ENCODE measurements at regions not wholly inside any gene's neighbourhood (a gene's known extent, or its start where the extent isn't known, plus 50 kb on each side); places are given as distances from the start of the nearest gene placed in this dataset.

DNA sequence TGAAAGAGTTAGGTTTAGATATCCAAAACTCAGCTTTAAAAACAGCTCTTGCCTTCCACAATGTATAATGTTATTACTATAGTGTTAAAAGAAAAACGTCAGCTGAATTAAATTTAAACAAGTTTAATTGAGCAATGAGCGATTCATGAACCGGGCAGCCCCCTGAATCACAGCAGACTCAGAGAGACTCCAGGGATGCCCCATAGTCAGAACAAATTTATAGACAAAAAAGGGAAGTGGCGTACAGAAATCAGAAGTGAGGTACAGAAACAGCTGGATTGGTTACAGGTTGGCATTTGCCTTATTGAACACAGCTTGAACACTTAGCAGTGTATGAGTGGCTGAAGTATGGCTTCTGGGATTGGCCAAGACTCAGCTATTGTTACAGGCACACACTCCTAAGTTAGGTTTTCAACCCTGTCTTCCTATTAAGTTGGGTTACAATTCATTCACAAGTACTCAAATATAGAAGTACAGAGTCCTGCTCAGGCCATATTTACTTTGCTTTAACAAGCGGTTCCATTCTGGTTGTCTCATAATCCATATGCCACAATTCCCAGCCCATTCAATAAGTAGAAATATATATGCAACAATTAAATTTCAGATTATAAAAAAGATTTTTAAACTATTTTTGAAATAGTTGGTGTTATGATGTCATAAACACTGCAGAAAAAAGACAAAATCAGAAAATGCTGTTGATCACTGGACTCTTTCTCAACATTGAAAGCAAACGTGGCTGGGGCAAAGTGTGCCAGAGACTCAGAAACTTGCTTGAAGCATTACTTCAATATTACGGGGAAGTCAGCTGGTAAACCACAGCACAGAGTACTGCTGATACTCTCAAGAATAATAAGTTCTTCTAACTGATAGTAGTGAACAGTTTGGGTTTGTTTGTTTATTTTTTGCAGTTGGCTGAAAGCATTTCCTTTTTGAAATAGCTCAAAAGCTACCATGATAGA, 459.7 kb downstream of the RAB28 start:
- no peak for DNase-seq

GRCh38 chr4:13007802-13008470, 476.2 kb downstream of the RAB28 start:
- no peak for DNase-seq

GRCh38 chr4:12993923-12994322, 490.2 kb downstream of the RAB28 start:
- DNase-seq, result no peak

DNA sequence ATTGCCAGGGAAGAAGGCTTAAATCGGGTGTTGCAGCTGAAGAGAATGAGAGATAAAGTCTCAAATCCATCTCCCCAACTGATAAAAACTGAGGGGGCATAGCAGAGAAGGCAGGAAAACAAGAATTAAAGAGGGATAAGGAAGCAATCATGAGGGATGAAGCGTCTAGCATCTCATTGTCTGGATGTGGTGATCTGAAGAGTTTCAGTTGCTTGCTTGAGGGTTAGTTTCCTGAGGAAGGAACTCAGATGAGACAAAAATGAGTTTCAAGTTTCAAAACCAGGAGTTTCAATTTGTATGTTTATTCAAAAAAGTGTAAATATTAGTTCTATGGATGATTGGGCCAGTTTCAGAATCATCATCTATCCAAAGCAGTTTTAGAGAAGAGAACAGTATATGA, 496.9 kb downstream of the RAB28 start:
- no peak for DNase-seq

- no peak for DNase-seq
Measured at GRCh38 chr4:12979797-12980196, 504.3 kb downstream of the RAB28 start.

- no peak for DNase-seq
Measured at GRCh38 chr4:12978310-12978709, 505.8 kb downstream of the RAB28 start.

GRCh38 chr4:12975511-12975910, 508.6 kb downstream of the RAB28 start:
- no peak for DNase-seq

- no peak for DNase-seq
Measured at GRCh38 chr4:12973522-12973921, 510.6 kb downstream of the RAB28 start.

- DNase-seq, result no peak
Measured at GRCh38 chr4:12968345-12968744, 515.8 kb downstream of the RAB28 start.

DNA sequence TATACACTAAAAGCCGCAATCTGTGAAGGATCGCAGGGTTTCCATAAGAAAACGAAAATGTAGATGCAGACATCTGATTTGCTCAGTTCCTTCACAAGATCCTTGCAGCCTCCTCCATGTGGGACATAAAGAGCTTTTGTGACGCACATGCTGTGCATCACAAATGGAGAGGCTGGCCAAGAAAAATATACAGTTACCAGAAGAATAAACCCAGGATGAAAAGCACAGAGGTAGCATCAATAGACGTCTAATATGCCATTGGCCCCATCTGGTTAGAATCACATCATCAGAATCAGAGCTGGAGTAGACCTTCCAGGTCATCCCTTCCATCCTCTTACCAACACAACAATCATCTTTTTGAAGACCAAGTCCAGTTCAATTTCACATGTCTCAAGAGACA, 517.4 kb downstream of the RAB28 start:
- DNase-seq, result no peak

DNA sequence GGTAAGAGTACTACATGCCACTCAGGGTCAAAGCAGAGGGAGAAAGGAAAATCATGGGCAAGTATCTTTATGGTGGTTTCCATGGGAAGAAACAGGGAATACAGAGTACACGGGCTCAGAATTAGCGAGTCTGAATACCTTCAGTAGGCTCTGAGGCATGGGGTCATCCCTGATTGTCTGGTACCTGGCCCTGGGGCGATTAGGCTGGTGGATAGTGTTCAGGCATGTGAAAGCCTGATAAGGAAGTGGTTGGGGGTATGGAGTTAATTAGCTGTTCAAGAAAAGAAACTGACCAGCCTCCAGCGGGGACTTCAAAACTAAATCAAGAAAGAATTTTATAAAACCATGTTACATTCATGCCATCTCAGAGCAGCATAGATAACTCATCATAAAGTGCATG, 518.8 kb downstream of the RAB28 start:
- no peak for DNase-seq

DNA sequence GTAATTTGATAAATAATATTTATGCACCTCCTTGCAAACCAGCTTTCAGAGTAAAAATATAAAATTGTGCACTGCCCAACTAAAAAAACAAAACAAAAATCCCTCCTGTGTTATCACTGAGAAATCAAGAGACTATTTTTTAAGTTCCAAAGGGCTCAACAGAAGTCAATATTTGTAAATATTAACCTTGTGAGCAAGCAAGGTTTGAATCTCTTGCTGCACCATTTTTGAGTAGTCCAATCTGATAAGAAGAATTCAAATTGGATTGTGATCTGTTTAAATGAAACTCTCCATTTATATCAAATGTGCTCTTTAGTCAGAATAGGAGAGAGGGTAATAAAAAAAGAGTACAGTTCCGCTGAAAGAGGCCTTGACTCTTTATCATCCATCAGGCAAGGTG, 520.2 kb downstream of the RAB28 start:
- DNase-seq, result no peak

DNA sequence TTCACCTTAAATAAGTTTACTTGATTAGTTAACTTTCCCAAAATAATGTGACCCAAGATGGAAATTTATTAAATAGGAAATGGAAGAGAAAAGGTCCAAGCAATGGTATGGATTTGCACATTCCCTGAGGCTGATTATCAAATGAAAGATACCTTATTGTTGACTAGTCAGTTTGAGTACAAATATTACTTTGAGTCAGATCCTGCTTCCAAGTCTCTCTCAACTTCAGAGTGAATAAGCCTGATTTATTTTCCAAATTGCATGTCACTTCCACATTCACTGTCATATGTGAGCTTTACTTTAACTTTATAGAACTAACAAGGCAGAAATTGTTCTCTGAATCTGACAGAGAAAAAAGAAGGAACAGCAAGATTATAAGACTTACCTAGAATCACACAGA, 520.8 kb downstream of the RAB28 start:
- DNase-seq, result no peak

GRCh38 chr4:12961713-12962112, 522.4 kb downstream of the RAB28 start:
- DNase-seq, result no peak

DNA sequence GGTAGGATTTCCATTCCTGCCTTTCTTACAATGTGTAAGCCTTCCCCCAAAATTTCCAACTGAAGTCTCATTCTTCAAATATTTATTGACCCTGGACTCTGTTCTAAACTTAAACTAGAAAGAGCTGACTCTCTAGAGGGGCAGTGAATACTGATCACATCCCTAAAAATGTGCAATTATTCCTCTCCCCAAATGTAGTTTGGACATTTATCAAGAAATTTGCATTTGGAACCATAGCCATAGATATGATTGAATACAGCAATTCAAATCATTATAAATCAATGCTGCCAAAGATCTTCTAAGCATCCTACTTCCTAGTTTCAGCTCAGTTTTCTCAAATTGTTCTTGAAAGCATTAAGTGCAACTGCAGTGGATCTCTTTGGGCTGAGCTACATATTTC, 525.7 kb downstream of the RAB28 start:
- no peak for DNase-seq

- no peak for DNase-seq
Measured at GRCh38 chr4:12957108-12957507, 527.0 kb downstream of the RAB28 start.

- DNase-seq, result no peak
Measured at GRCh38 chr4:12956026-12956425, 528.1 kb downstream of the RAB28 start.

DNA sequence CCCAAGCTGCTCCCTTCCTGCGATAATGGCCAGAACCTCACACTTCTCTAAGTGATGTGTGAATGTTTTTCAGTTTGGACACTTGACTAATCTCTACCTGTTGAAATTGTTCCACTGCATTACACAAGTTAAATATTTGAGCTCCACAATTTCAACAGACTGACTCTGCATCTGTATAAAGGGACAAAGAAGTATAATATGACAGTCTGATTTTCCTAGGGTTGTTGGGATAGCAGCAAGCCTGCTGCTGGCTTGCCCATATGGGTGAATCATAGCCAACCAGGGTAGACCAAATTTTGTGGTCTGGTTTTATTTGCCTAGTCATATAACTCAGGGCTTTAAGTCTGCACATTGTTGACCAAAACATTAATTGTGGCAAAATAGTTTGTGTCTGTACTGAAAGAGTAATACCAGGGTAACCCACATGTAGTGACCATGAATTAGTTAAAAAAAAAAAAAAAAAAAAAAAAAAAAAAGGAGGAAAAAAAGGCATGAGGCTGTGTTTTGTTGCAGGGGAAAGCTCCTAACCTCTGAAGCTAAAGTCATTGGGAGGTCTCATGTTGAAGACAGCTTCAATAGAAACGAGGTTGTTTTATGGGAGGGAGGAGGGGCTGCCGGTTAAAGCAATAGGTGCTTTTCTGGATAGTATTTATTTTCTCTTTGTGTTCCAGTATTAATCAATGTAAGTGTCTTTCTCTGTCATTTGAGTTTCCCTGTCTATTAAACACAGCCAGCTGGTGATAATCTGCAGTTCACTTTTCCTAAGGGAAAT, 534.2 kb downstream of the RAB28 start:
- DNase-seq, result no peak

DNA sequence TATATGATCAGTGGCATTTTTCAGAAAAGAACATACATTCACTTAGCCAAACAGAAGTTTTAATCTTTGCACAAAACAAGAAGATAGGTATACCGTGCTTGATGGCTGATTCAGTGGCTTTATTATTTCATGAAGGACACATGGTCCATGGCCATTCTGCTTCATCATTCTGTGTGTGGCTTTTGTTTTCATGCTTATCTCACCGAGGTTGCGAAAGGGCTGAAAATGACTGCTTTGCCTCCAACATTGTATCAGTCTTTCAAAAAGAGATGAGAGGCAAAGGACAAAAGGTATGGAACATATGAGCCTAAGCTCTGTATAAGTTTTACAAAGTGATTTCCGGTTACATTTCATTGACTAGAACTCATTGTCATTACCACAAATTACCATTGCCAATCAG, 541.1 kb downstream of the RAB28 start:
- DNase-seq, result no peak

DNA sequence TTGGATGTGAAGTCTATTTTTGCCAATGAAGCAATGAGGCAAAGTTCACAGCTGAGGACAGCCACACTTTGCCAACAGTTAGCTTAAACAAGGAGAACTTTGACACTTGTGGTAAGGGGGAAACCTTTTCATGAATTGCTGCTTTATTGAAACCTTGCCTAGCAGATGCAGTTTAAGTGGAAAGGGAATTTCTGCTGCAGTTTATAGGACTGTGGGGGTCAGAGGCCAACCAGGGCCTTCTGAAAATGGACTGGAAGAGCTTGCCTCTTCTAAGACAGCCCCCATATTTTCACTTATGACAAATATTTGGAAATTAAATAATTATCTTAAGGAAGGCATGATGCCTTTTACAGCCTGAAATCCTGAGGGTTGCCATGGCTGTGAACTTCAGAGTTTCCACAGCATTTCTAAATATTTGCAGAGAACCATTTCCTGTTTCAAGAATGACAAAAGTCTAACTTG, 550.3 kb downstream of the RAB28 start:
- DNase-seq, result no peak

GRCh38 chr4:12932203-12932788, 551.8 kb downstream of the RAB28 start:
- no peak for DNase-seq

GRCh38 chr4:12929784-12930183, 554.4 kb downstream of the RAB28 start:
- DNase-seq, result no peak

DNA sequence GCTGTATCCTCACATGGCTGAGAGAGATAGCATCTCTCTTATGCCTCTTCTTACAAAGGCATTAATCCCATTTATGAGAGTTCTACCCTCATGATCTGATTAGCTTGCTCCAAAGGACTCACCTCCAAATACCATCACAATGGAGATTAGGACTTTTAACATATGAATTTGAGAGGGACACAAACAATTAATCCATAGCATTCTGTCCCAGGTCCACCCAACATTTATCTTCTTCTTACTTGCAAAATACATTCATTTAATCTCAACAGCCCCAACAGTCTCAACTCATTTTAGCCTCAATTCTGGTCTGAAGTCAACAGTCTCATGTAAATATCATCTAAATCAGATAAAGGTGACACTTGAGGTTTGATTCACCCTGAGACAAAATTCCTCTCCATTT, 555.4 kb downstream of the RAB28 start:
- DNase-seq, result no peak

All from activated naive CD4-positive, alpha-beta T cell treated with anti-CD3 and anti-CD28 coated beads, Interleukin-2, amount 50 U/mL, for 16 hours (primary cell).